GM19395 (cell line): ENCODE measurements at regions not wholly inside any gene's neighbourhood (a gene's known extent, or its start where the extent isn't known, plus 50 kb on each side); places are given as distances from the start of the nearest gene placed in this dataset.

Experiments
- ATAC-seq: cut with Tn5 transposase; IDR thresholded peaks from one replicate; pipeline ENCODE4 v1.9.1; 2021; ENCODE audit warnings: mild to moderate bottlenecking, moderate library complexity; ENCODE audit not compliant: unreplicated experiment

DNA sequence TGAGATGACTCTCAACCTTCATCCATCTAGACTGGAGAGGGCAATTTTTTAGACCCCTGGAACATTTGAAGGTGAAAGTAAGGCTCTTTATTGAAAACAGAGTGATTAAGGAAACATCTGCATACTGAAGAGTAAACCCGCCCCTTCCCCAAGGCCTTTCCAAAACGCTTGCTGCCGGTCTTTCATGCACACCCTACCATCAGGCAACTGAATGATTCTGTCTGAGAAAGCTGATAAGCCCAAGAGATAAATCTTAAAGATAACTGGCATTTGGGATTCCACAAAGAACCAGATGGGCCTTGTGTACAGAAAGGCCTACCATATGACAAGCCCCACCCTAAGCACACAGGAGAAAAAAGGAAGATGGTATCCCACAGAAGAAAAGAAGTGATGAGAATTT is 54.4 kb upstream of the PIK3R1 start:
- ATAC-seq = no peak

DNA sequence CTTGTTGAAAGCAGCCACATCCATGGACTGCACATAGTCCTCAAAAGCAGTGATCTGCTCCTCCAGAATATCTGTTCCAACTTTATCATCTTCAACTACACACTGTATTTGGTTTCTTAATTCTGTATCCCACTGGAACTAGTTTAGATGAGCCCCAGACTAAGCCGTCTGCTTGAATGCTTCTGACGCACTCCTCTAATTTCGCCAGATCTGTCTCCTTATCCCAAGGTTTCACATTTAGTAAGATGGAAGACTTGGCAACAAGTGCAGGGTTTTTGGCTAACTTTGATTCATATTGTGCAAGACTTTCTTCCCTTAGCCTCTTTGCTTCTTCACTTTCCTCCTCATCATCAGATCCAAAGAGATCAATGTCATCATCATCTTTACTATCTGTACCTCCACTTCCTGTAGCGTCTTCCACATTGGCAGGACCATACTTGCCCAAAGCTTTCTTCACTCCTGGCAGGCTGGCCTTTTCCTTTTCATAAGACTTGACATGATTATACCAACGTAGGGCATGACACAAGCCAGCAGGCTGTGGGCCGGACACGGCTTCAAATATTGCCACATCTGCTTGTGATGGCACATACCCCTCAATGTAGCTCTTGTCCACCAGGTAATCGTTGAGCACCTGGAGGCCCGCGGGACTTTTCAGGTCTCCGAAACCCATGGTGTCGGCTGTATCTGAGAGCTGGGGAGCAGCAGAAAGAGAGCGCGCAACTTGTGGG is 56.2 kb upstream of the PIK3R1 start:
- no peak for ATAC-seq

DNA sequence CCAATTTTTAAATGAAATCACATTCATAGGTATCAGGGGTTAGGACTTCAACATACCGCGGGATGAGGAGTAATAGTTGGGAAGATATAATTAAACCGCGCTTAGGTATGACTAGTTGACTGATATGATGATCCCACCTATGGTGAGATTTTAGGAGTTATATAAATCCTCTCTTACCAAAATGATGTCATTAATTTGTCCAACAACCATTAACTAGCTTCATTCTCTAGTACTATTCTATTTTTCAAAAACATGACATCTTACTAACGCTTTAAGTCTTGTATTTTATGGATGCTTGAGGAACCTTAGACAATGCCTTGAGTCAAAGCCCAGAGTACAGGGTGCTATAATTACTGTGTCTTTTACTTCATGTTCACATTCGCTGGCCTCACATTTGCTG is 59.6 kb upstream of the PIK3R1 start:
- ATAC-seq = no peak

DNA sequence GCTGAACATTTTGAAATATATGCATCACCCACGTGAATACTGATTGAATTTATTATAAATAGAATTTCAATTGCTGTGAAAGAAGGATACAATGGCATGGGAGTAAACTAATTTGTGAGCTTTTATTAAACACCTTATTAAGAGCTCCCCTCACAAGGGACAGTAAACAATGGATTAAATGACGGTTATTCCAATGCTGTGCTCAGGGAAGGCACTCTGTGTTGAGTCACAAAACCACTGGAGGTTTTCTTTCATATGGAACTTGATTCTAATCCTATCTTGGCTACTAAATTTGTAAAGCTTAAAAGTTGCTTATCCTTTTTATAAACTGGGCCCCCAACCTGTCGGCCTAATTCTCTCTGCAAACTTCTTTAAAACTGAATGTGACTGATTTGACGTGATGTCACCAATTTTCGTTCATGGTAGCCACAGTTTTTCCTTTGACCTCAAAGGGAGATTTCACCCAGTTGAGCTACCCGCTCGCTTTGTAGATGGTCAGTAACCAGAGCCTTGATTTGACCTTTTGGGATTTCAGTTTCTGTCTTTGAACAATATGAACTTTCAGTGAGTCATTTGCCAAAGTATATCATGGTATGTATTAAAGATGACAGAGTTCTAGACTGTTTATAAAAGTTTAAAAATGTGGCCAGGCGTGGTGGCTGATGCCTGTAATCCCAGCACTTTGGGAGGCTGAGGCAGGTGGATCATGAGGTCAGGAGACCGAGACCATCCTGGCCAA is 61.3 kb upstream of the PIK3R1 start:
- no peak for ATAC-seq

DNA sequence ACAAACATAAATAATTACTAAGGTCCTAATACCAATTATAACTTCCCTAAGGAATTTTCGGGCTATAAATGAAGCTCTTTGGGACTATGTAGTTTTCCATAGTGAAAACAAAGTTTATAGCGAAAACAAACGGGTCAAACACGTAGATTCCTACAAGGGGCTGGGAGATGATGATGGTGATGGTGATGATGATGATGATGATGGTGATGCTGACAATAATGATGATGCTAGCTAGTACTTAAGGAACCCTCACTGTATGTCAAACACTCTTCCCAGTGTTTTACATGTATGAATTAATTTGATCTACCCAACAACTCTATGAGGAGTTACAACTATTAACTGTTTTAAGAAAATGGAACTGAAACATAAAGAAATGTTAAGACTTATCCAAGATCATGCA is 63.7 kb upstream of the PIK3R1 start:
- ATAC-seq = no peak

DNA sequence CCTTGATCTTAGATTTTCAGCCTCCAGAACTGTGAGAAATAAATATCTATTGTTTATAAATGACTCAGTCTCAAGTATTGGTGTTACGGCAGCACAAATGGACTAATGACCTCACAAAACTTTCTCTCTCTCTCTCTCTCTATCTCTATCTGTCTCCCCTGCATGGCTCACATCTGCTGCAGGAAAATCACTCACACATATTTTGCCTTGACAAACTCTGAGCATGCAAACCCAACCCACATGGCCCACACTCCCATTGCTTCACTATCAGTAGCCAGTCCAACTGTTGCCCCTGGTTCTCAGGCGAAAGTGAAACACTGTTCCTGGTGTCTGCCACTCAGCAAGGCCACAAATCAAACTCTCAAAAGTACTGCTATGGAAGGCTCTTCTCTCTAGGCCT is 66.4 kb upstream of the PIK3R1 start:
- ATAC-seq = peak; percentile 32

DNA sequence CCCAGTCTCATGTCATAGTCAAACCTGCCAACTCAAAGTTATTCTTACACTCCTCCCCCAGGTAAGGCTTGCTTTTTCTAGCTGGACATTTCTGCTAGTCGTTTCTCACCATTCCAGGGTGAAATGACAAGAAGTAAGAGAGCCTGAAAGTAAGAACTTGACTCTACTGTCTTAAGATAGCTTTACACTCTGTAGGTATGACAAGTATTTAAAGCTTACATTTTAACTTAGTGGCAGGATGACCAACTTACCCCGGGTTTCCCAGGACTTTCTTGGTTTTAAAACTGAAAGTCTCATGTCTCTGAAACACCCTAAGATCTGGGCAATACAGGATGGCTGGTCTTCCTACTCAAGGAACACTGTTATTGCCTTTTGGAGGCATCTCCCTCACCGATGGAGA is 67.5 kb upstream of the PIK3R1 start:
- peak; percentile 65 for ATAC-seq

DNA sequence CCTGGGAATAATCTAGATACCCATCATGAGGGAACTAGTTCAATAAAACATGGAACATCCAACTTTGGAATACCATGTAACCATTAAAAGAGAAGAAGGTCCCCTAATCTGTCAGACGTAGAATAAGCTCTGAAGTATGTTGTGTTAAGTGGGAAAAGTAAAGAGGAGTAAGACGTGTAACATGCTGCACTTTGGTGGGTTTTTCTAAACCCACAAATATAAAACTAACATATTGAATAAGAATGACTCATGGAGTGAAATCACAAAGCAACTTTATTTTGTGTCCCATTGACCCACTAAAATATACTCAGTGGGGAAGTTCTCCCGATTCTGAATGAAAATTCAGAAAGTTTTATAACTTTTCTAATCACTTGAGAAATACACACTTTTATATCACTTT is 67.9 kb upstream of the PIK3R1 start:
- peak; percentile 21 for ATAC-seq

DNA sequence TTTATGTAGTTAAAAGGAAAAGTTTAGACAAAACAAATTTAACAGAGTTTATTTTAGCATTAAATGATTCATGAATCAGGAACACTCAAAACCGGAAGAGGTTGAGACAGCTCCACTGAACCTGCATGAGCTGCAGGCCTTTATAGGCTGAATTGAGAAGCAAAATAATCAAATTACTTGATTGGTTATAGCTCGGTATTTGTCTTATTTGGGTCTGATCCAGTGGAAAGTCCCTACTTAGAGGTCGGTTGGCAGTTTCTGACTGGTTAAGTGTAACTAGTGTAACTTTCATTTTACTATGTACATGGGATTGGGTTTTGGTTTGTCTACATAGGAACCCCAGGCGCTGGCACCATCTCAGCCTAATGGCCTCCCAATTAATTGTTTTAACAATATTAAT is 74.1 kb upstream of the PIK3R1 start:
- ATAC-seq = peak; percentile 51

DNA sequence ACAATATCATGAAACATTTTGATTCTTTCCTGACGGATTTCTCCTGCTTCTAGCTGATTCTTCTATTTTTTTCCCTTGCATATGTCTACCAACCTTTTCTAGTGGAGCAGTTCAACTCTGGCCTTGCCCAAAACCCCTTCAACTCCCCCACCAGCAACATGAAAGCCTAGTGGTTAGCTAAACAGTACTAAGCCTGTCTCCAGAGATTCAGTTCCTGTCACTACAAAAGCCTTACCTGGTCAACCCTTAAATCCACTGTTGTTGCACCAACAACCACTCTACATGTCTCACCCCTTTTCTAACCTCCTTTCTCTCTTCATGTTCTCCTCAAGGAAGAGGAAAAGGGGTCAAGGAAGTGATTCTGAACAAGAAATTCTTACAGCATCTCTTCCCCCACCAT is 74.8 kb upstream of the PIK3R1 start:
- peak; percentile 68 for ATAC-seq

DNA sequence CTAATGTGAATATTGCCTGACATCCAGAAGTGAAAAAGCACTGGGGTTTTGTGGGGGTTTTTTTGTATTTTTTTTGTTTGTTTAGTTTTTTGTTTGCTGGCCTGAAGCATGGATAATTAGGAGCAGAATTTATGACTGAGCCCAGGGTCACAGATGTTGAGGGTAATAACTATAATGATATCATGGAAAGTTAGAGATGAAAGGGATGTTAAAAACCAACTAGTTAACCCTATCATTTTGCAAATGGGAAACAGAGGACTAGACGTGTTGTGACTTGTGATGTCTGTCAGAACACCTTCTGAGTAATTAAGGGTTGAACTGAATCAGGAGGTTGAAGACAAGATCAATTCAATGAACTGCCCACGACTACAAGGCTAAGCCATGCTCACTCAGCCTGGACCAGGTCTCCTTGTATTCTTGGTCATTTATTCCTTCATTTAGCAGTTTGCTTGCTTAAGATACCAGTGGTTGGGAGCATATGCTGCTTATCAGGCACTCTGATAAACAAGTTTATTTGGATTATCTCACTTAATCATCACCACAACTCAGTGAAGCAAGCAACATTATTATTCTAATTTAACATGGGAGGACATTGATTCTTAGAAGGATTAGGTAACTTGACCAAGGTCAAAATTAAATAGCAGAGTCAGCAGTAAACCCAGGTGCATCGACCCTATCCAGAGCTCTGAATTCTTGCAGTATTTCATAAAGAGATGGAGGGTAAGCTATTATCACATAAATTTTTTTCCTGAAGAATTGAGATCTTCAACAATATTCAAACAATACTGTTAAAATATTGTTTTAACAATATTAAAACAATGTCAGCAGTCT is 75.7 kb upstream of the PIK3R1 start:
- ATAC-seq = no peak

DNA sequence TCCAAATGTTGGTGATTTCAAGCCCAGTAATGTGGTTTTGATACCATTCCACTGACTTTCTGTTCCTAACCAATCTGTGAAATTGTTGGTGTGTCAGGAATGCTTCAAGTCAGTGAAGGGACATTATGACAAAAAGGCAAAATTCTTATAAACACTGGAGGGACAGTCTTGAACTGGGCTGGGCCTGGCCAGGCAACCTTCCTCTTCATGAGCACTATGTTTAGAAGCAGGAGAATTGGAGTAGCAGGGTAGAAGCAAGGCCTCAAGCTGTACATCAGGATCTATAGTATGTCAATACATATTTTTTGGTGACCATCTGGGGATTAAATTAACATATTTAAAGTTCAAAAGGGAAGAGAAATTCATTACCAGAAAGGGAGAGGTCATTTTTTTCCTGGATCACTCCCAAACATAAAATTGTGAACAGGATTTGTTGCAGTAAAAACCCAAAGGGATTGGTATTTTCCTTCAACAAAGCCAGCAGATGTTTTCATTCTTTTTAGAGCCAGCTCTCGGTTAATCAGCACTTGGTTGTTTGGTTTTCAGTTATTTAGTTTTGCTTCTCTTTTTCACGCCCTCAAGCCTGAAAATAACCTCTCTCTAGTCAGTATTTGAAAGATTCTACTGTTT is 77.9 kb upstream of the PIK3R1 start:
- peak; percentile 33 for ATAC-seq

DNA sequence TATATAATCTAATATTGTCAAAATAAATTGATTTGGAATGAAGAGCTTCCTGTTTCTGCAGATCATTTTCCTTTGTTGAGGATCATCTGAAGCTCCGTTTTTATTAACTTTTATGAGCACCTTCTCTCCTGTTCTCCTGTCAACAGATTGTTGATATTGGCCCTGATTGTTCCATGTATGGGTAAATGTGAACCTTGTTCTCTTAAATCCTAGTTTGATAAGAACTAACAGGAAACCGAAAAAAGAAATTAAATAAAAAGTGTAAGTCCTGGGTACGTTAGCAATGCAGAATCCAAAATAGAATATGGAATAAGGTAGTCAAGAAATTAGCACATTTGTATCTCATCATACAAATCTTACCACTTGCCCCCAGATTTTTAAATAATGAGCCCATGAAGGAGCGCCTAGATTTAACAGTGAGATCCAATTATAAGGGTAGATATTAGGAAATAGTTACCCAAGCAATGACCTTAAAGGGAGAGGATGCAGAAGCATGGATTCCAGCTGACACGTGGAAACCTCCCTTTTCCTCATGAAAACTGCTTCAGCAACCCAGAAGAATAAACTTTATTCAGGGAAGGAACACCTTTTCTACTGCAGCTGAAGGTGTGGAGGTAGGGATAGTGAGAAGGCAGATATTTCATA is 80.8 kb upstream of the PIK3R1 start:
- no peak for ATAC-seq

DNA sequence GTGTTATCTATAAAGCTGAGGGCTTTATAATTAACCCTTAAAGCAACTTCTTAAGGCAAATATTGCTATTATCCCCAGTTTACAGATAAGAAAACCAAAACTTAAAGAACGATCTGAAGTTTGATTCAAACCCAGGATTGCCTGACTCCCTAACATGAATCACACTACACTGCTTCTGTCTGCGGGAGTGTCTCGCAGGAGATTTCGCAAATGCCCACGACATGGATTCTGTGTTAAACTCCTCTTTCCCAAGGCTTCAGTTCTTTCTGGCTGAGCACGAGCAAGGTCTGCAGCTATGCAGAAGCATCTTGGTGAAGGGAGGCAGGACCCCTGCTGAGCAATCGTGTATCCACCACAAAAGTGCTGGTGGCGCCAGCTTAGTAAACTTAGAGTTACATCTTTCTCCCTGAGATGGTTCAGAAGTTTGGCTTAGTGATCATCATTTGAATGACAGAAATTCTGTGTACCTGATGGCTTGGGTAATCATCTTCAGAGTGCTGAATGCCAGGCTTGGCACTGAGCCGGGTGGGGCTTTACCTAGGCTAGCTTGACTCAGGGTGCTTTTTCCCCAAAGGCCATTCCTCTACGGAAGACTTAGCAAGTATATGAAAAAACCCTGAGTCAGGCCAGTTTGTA is 81.4 kb upstream of the PIK3R1 start:
- no peak for ATAC-seq

DNA sequence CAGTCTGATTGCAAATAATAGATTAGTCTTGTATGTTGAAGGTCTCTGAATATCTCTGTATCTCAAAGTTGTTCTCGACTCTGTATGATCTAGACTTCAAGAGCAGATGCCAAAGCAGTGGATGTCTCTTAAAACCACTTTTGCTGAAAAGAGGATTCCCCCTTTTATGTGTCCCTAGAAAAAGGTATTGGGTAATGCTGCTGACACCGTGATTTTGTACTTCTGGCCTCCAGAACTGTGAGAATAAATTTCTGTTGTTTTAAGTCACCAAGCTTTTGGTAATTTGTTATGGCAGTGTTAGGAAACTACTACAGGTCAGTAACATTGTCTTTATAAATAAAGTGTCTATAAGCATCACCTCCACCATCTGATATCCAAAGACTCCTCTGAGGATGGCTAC is 85.3 kb upstream of the PIK3R1 start:
- ATAC-seq = no peak

DNA sequence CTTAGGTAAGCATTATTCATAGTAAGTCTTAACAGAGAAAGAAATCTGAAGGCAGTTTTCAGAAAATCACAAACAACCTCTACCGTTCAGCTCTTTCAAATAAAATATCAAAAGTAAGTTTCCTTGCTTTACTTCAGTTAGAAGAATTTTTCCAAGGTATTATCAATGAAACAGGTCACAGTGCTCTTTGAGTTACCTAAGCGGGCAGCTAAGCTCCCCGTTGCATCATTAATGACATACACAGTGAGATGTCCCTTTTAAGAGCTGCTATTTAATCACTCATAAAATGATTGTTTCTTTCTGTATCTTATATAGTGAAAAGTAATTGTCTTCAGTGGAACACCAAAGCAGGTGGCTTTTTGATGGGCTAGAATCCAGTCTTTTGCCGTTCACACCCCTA is 86.2 kb upstream of the PIK3R1 start:
- ATAC-seq = no peak

DNA sequence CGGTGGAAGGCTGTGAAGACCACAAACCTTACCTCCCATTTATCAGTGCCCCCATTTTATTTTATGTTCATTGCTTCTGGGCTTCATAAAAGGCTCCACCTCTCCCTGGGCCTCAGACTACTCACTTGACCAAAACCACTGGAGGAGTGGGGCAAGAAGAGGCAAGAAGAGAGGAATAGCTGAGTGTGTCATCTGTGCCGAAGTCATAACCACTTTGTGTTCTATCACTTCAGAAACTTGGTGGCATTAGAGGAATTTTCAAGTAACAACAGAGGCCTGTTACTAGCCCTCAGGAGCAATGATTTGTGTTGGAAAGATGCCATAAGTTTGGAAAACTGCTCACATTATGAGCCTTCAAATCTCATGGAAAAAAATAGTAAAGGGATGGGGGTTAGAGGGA is 88.7 kb upstream of the PIK3R1 start:
- no peak for ATAC-seq

DNA sequence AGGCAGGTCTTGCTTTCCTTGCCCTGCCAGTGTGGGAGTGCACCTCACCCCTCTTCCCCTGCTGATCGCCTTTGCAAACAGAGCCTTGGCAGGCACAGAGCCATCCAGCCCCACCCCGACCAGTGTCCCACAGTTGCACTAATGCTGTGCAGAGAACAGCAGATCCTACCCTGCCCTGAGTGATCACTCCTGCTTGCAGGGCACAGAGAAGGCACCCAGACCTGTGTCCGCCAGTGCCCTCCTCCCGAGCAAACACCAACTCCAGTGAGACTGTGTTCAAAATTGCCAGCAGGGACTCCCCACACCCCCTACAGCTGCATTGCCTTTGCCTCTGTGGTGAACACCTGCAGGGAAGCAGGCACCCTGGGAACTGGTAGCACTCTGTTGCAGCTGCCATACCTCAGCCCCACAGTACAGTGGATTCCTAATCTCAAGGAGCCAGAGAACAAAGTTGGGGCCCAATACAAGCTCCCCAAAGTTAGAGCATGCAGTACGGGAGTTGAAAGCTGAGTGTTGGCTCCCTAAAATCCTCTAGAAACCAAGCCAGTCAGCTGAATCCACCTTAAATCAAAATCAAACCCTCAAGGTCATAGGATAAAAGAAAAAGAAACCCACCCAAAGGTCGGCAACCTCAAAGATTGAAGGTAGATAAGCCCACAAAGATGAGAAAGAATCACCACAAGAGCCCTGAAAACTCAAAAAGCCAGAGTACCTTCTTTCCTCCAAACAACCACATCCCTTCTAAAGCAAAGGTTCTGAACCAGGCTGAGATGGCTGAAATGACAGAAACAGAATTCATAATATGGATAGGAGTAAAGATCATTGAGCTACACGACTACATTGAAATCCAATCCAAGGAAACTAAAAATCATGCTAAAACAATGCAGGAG is 92.9 kb upstream of the PIK3R1 start:
- no peak for ATAC-seq

DNA sequence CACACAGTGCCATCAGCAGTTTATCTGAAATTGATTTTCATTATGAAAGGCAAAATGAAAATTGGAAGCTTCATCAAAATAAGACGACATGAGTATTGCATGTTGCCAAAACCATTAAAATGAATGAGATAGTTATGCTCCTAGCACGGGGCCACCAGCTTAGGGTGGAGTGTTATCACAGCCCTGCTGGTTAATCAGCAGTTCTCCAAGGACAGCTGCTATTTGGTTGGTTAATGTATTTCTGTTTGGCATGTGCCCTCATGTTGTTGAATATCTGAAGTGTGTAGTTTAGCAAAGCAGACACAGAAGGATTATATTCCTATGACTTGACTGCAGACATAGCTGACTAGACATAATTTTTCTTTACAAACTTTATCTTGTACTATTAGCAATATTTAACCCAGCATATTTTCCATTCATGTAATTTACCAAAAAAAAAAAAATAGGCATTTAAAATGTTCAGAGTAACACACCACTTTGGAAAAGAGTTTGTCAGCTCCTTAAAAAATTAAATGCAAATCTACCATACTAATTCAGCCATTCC is 98.6 kb upstream of the PIK3R1 start:
- ATAC-seq = no peak
